ENCODE measurements at regions not wholly inside any gene's neighbourhood (a gene's known extent, or its start where the extent isn't known, plus 50 kb on each side); places are given as distances from the start of the nearest gene placed in this dataset.

GRCh38 chrX:125407314-125407713 is 87.6 kb downstream of the TEX13C start:
- no peak for TF ChIP-seq CTCF (IDR thresholded peaks at IDR 0.05; ENCODE audit: insufficient read depth, low read depth, low read length)
- TF ChIP-seq EZH2 (IDR thresholded peaks at IDR 0.05; ENCODE audit: insufficient read depth, low read length) = no peak

All from astrocyte (in vitro differentiated cells and primary cell).